Non-pigmented ciliary epithelial cell (primary cell): ENCODE measurements at regions not wholly inside any gene's neighbourhood (a gene's known extent, or its start where the extent isn't known, plus 50 kb on each side); places are given as distances from the start of the nearest gene placed in this dataset.
A peak's percentile ranks its signal among the peaks of the same experiment; 100 is the strongest.

ENCODE experiments used
- DNase-seq: peaks from one replicate; pipeline ENCODE4 v3.0.0-alpha.2; 2010; ENCODE audit warnings: low read depth

DNA sequence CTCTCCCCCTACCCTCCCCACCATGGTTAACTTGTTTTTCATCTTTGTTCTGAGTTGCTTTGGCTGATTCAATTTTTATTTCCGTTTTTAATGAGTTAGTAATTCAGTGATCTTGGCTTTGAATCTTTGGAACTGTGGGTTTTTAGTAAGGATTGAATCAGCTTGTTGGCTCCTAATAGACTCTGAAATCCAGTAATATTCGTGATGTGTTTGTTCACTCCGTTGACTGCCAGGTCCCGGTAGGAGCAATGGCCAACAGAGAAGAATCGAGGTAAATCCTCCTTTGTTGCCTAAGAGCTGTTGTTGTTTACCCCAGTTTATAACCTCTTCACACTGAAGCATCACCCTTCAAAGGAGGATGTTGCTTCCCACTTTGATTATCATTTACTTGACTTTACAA is 92.7 kb downstream of the PCSK1 start:
- DNase-seq = no peak

DNA sequence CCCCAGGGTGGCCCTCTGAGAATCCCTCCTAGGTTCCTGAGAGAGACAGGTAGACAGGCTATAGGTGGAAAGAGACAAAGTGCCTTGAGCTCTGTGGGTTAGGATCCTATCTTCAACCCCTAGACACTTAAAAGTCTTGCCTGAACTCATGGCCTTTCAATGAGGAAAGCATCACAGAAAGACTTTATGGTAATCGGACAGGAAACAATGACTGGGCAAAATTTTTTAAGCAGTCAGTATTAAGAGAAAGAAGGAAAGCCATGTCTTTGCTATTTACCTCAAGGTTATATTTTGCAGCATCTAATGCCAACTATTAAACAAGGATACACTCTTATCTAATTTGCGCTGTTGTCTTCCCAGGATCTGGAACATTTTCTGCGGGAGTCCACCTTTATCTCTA is 93.2 kb downstream of the PCSK1 start:
- no peak for DNase-seq

DNA sequence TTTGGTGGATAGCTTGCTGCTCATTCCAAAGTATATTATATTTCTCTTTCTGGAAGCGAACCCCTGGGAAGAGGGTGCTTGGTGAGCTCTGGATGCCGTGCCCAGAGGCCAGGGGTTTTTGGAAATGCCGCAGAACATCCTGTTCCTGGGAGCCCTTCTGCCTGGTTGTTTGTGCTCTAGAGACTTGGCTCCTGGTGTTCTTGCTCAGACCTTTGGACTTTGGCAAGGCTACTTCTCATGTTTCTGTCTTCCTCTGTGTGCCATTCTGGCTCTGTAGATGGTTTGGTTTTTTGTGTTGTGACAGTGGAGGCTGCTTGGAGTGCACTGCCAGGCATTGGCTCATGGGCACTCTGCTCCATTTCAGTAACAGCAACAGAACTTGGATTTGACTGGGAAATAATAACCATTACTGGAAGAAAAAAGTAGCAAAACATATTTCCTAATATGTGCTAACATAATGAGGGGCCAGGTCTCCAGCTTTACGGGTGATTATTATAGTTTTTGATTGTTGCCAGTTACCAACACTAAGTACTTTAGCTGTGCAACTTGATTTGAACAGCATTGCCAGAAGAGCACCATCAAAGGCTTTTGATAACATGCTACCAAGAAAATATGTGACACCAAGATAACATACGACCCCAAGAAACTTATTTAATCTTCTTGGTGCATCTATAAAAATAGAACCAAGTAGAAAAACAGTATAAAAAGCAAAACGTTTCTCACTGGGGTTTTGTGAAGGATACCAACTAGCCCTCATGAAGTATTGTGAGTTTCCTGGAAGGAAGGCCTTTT is 94.2 kb downstream of the PCSK1 start:
- no peak for DNase-seq

DNA sequence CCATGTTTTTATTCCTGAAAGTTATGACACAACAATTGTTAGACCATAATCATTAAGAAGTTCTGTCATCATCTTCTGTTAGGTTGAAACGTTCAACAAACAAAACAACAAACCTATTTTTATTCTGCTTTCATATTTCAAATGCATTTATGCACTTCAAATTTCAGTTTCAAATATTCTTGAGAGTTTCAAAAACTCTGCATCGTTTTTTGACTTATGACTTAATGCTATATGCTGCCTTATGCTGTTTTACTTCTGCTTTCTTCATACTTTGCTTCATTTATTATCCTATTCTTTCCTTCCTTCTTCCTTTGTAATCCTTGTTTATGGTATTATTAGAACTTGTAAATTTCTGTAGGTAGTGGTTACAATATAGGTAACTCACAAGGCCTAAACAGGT is 95.0 kb downstream of the PCSK1 start:
- no peak for DNase-seq

DNA sequence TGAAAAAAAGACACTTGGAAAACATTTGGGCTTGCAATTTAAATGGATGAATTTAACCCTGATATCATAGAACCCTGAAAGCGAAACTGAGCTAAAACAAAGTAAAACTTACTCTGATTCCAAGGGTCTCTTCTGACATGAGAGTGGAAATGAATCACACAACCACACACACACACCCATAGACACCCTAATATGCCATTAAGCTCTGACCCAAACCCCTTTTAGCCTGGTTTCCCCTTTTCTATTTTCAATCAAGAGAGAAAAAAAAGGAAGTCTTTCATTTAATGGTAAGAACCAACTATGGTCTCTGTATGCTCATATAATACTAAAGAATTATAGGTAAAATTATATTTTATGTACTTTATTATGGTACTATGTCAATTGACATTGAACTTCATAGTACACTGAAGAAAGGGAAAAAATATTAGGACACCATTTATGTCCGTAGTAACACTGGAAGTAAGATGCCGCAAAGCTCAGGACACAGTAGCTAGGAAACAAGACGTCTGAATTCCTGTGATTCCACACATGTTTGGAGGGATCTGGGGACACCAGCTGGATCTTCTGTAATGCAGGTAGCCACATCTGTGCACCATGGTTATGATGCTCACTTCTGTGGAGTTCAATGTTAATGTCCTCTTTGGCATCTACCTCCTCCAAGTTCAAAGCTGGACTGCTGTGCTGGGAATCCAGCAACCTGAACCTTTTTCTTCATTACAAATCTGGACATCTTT is 95.8 kb downstream of the PCSK1 start:
- DNase-seq = no peak

DNA sequence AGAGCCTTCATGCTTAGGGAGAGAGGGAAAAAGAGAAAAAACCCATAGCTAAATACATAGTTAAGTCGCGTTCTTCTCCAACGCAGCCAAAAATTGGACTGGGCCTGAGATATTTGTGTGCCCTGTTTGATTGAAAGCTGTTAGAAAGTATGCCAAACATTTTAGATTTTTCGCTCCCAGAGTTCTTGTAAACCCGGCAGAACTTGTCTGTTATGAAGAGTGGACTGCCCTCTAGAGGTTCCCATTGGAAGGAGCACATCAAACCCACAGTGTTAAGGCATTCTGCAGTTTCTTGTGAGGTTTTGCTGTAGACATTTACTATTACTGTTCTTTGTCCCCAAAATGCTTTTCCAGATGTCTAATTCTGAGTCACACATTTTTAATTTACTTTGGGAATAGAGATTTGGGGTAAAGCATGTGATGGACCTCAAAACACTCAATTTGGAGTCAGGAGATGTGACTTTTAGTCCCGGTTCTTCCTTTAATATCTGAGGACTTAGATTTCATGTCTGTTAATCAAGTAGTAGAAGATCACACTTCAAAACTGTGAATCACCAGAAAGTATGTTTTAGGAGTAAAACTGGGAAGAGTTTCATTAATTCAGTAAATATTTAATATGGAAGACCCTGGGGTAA is 96.6 kb downstream of the PCSK1 start:
- peak; percentile 86 for DNase-seq

DNA sequence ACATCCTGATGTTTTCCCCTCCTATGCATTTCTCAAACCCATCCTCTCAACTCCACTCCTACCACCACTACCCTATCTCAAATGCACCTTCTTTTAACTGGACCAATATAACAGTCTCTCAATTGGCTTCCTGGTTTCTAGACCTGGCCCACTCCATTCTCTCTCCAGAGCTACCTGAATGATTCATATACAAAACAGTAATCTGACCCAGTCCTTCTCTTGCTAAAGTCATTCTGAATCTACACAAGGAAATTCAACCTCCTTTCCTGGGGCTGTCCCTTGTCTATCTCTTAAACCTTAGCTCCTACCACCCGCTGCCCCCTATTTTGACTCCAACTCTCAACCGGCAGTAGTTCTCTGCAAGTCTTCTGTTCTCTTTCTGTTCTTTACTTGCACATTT is 97.2 kb downstream of the PCSK1 start:
- DNase-seq = no peak

DNA sequence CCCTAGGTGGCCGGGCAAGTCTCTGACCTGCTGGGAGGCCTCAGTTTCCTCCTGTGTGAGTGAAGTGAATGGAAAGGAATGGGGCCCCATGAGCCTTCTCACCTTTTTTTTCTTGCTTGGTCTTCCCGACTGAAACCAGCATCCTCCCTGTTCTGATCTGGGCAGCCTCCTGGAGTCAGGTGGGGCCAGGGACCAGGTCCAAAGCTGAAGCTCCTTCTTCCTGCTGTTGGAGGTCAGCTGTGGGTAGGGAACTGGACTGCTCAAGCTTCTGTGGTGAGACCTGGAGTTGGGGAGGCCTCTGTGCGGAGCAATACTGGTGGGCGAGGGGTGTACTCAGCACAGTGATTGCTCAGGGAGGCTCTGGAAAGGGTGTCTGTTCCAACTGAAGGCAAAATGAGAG is 99.7 kb downstream of the PCSK1 start:
- DNase-seq = no peak

DNA sequence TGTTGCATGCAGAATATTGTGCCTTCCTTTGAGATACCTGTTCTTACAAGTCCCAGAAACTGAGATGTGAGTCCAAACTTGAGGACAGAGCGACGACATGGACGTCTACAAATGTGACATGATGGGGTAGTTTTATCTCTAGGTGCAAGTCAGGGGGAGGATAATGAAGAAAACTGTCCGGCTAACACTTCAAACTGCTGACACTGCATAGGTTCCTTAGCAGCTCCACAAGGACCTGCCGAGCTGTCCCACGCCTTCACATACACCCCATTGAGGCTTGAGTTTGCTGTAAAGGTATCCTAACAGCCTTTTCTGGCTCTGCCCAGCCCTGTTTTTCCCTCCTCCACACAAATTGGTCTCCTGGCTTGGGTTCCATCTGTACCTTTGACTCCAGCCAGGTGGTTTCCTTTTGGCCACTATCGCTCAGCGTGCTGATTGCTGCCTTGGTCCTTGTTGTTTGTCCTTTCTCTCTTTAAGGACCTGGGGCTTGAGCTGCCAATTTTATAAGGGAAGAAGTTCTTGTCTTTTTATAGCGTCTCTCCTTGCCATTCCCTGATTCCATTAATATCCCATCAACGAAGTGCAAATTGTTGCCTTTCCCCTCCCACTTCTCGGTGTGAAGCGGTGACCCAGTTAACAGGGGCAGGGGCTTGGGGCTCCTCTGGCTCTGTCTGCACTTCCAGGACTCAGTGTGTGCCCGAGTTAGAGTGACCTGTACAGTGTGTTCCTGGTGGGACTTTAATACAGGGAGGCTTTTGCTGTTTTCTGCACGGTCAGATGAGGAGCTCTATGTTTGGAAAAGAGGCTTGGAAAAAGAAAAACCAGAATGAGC is 100.3 kb downstream of the PCSK1 start:
- no peak for DNase-seq

DNA sequence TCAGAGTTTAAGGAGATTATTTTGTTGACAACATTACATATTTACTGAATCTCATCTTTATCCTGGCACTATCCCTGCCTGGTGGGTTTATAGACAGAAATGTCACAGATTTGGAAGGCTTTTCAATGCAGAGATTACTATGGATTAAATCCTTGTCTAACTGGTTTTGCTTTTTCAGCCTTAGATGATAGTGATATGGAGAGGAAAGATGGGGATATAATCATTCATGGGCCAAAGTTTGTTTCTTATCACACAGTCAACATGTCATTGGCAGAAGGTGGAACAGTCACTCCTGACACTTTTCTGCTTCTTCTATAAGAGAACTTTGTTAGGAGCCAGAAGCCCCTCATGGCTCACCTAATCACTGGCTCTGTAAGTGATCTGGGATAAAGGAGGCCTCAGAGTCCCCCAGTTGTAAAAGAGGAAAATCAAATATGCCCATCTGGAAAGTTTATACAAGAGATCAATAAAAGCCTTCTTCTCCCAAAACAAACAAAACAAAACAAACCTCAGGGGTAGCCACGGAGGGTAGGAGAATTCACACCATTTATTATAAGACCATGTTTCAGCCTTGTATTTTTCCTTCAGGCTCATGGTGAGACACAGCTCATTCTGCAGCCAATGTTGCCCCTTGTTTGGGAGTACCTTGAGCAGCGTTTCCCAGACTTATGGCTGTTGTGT is 101.2 kb downstream of the PCSK1 start:
- DNase-seq = no peak

DNA sequence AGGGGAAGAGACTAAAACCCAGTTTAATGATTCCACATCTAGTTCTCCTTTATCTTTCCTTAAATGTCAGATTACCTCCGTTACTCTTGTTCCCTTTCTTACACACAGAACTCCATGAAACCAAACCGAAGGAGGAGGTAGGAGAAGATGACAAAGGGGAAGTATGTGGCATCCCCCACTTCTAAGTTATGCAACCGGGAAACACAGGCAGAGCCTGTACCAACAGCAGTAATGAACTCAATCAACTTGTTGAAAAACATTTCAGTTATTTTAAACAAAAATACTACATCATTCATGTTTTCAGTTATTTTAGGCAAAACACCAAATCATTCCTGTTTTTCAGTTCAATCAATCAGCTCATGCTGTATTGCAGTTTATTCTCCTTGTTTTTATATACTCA is 101.8 kb downstream of the PCSK1 start:
- DNase-seq = no peak

DNA sequence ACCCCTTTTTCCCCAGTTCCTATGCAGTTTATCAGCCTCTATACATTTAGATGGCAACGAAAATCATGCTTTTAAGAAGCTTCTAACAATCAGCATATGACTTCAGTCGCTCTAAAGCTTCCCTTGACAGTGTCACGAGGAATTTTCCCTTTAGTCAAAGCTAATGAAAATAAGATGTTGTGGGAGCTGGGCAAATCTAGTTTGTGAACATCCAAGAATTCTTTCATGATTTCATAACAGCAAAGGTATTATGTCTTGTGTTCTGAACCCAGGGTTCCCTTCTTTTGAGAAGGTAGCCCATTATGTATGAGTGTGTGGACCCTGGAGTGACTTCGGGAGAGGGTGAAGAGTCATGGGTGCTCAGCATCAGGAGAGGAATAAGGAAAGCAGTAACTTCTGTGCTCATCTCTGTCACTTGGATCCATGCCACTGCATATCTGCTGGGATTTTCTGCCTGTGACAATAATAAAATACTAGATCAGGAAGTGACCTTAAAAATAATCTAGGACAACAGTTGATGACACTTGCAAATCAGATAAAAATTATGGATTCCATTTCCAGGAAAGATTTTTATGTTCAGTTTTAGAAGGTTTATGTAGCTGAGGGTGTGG is 102.4 kb downstream of the PCSK1 start:
- DNase-seq = no peak

DNA sequence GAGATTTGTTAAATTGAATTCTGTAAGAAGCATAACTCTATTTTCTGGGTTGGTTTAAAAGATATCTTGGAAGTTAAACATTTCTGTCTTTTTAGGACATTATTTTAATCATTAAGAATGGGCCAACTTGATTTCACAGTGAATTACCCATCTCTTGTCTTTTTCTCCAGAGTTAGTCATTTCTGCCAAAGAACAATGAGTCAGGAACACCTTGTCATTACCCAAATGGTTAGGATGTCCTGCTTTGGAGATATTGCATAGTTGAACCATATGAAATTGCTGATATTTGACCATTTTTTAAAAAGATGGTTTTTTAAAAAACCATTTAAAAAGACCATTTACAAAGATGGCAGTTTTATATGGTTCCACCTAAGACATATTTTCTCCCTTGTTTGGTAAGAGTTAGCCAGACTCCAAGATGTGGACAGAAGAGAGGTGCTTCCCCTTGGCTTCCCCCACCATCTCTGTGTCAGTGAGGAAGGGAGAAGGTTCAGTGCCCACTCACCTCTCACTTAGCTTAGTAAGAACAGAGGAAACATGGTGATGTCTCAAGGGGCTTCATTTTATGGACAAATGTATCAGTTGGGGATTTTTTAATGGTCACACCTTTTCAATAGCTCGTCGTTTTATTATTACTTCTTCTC is 103.0 kb downstream of the PCSK1 start:
- no peak for DNase-seq

DNA sequence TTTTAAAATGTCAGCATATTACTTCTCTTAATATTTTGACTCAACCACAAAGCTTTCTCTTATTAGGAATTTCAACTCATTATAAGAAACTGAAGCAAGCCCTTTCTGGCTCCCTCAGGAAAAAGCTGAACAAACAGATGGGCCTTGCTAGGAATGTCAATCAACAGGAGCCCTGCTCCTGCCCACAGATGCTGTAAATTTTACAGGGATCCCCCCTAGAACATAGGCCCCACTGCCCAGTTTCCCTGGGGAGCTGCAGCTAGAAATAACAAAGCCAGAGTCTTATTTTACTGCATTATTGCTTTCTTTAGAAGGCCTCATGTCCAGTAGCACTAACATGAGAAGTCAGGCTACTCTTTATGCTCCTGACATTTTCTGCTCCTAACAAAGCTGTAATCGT is 103.8 kb downstream of the PCSK1 start:
- no peak for DNase-seq

DNA sequence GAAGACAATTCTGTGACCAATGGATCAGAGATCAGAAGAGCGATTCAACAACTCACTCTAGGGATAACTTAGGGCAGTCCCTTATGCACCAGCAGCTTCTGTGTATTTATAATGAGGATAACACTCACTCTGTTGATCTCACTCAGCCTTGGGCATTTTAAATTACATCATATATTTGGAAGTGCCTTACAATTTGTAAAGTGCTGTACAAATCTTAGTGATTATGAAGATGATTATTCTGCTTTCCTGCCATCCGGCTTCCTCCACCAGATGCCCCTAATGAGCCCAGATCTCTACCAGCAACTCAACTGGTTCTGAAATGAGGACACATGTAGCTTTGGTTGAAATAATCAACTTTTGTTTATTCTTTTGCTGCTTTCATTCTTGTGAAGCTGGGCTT is 105.3 kb downstream of the PCSK1 start:
- DNase-seq = no peak

DNA sequence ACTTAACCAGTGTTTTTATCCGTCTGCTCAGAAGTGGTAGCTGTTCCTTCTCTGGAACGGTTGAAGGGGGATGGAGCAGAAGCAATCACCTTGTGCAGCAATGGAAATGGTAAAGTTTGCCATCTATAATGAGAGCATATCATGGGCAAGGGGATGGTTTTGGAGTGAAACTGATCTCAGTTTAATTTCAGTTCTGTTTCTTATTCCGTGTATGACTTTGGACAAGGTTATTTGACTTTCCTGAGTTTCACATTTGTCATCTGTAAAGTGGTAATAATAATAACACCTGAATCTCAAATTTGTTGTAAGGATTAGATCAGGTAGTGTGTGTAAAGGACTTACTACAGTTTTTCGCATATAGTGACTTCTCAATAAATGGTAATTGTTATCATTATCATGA is 106.1 kb downstream of the PCSK1 start:
- no peak for DNase-seq

DNA sequence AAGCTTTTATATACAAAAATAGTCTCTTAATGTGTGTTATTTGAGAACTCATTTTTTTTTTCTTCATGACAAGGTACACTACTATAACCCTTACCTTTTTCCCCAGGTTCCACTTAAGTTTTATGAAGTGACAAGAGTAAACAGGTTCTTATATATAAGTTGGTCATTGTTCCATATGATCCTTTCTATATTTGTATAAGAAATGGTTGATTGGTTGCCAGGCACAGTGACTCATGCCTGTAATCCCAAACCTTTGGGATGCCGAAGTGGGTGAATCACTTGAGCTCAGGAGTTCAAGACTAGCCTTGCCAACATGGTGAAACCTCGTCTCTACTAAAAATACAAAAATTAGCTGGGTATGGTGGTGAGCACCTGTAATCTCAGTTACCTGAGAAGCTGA is 108.3 kb downstream of the PCSK1 start:
- peak; percentile 67 for DNase-seq

DNA sequence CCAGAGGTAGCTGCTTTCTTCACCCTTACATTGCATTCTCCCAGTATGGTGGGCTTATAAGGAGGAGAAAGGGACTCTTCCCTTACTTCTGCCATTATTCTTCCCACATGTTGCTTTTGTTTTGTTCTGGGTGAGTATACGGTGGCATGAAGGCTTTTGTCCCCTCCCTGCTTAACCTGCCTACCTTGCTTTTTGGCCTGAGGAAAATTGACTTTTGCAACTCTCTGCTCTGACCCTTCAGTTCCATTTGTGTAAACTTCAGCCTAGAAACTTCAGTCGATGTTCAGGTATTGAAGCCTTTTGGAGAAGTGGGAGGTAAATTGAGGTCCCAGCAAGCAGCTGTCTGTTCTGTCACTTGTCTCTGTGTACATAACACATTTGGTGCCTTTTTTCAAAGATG is 110.2 kb downstream of the PCSK1 start:
- DNase-seq = no peak

DNA sequence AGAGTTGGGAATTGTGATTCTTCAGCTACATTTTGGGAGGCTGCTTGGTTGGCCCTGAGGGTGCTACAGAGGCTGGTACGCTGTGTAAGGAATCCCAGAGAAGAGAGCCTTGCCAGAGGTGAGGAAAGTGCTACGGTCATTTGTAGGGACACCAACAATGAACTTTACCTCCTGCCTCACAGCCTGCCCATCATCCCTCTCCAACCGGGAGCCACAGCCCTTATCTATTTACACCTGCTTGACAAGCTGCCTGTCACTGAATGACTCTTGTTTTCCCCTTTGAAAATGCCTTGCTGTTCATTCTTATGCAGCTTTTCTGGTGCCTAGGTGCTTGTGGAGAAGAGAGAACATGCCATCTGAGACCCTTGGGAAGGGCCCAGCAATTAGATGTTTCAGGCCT is 110.8 kb downstream of the PCSK1 start:
- DNase-seq = no peak

DNA sequence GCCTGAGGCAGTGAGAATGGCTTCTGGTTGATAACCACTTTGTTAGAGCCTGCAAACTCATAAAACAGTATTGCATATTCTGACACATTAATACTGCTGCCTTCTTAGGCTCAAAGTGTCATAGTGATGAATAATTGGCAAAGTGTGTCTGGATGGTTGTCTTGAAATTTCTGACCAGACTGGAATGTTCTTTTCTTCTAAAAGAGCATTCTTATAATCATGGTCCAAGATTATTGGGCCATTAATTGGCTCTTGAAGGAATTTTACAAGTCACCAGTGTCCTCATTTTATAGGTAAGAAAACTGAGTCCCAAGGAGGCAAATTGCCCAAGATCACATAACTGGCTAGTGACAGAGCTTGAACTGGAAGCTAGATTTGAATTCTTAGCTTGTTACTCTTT is 111.7 kb downstream of the PCSK1 start:
- no peak for DNase-seq

DNA sequence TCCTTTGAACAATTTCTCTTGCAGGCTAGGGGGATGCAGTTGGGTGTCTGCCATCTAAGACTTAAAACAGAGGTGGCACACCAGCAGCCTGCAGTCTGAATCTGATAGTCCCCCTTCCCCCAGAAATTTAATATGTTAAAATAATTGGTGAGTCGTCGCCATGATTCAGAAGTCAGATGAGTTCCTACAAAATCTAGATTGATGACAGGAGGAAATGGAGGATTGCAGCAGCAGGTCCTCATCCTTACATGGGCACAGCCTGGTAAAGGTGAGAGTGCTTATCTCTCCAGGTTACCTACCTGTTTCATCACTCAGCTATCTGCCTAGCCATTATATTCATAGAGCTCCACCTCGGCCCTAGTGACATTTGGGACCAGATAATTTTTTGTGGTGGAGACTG is 112.3 kb downstream of the PCSK1 start:
- no peak for DNase-seq
